ENCODE measurements at regions not wholly inside any gene's neighbourhood (a gene's known extent, or its start where the extent isn't known, plus 50 kb on each side); places are given as distances from the start of the nearest gene placed in this dataset.

DNA sequence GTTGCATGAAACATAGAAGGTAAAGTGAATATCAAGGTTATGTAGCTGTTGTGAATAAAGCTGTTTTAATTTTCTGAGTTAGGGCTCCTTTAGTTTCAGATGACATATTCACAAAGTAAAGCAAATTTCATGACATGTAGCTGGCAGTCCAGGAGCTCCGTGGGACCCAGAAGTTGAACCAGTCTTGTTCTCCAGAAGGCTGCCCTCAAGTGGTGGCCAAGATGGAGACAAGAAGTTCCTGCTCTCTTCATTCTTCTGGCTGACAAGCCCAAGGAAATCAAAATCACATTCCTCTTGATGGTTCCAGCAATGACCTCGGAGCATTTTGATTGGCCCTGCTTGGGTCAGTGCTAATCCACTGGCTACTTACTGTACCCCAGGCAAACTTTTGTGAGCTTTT is 128.7 kb downstream of the LIG4 start:
- TF ChIP-seq, protein P1, sequence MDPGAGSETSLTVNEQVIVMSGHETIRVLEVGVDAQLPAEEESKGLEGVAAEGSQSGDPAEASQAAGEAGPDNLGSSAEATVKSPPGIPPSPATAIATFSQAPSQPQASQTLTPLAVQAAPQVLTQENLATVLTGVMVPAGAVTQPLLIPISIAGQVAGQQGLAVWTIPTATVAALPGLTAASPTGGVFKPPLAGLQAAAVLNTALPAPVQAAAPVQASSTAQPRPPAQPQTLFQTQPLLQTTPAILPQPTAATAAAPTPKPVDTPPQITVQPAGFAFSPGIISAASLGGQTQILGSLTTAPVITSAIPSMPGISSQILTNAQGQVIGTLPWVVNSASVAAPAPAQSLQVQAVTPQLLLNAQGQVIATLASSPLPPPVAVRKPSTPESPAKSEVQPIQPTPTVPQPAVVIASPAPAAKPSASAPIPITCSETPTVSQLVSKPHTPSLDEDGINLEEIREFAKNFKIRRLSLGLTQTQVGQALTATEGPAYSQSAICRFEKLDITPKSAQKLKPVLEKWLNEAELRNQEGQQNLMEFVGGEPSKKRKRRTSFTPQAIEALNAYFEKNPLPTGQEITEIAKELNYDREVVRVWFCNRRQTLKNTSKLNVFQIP (CRISPR knock-in tag; IDR thresholded peaks at IDR 0.05; ENCODE audit: borderline replicate concordance, low read depth) = no peak
- no peak for TF ChIP-seq ZNF70 (CRISPR knock-in tag; IDR thresholded peaks at IDR 0.05)
- TF ChIP-seq, protein P2, sequence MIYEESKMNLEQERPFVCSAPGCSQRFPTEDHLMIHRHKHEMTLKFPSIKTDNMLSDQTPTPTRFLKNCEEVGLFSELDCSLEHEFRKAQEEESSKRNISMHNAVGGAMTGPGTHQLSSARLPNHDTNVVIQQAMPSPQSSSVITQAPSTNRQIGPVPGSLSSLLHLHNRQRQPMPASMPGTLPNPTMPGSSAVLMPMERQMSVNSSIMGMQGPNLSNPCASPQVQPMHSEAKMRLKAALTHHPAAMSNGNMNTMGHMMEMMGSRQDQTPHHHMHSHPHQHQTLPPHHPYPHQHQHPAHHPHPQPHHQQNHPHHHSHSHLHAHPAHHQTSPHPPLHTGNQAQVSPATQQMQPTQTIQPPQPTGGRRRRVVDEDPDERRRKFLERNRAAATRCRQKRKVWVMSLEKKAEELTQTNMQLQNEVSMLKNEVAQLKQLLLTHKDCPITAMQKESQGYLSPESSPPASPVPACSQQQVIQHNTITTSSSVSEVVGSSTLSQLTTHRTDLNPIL (CRISPR knock-in tag; IDR thresholded peaks at IDR 0.05; ENCODE audit: low read depth) = no peak
- no peak for ATAC-seq

DNA sequence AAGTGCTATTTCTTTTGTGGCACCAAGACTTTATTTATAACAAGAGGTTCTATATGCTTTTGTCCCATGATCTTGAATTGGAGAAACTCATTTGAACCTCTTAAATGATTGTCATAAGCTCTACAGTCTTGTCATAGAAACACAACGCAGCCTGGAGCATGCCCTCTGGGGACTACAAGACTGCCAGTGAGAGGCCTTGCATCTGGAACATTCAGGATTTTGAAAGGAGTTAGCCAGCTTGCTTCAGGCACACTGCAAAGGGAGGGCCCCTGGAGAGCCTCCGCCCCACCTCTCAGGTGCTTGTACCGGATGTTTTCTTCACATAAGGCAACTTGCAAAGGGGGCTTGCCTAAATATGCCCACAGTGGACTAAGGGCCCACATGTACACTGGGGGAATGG is 130.5 kb downstream of the LIG4 start:
- ATAC-seq = no peak
- TF ChIP-seq TCF4 (CRISPR knock-in tag; IDR thresholded peaks at IDR 0.05; ENCODE audit: borderline replicate concordance) (no peak), ISL1 (CRISPR knock-in tag; IDR thresholded peaks at IDR 0.05) (no peak), ZFP3 (CRISPR knock-in tag; IDR thresholded peaks at IDR 0.05) (no peak), ZC3H10 (CRISPR knock-in tag; IDR thresholded peaks at IDR 0.05) (no peak), ZNF70 (CRISPR knock-in tag; IDR thresholded peaks at IDR 0.05) (no peak), OSR1 (CRISPR knock-in tag; IDR thresholded peaks at IDR 0.05) (no peak), GLIS3 (CRISPR knock-in tag; IDR thresholded peaks at IDR 0.05) (no peak), ZNF565 (CRISPR knock-in tag; conservative IDR thresholded peaks at IDR 0.05; ENCODE audit: low read depth) (no peak), RARB (CRISPR knock-in tag; IDR thresholded peaks at IDR 0.05) (no peak), CSDC2 (CRISPR knock-in tag; IDR thresholded peaks at IDR 0.05) (no peak), BACH2 (CRISPR knock-in tag; IDR thresholded peaks at IDR 0.05; ENCODE audit: borderline replicate concordance) (no peak), PPARA (CRISPR knock-in tag; IDR thresholded peaks at IDR 0.05; ENCODE audit: borderline replicate concordance) (no peak)
- TF ChIP-seq, protein P3, sequence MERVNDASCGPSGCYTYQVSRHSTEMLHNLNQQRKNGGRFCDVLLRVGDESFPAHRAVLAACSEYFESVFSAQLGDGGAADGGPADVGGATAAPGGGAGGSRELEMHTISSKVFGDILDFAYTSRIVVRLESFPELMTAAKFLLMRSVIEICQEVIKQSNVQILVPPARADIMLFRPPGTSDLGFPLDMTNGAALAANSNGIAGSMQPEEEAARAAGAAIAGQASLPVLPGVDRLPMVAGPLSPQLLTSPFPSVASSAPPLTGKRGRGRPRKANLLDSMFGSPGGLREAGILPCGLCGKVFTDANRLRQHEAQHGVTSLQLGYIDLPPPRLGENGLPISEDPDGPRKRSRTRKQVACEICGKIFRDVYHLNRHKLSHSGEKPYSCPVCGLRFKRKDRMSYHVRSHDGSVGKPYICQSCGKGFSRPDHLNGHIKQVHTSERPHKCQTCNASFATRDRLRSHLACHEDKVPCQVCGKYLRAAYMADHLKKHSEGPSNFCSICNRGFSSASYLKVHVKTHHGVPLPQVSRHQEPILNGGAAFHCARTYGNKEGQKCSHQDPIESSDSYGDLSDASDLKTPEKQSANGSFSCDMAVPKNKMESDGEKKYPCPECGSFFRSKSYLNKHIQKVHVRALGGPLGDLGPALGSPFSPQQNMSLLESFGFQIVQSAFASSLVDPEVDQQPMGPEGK (CRISPR knock-in tag; IDR thresholded peaks at IDR 0.05; ENCODE audit: borderline replicate concordance) = no peak
- TF ChIP-seq, protein P2 (CRISPR knock-in tag; IDR thresholded peaks at IDR 0.05; ENCODE audit: low read depth) = no peak
- TF ChIP-seq, protein P1 (CRISPR knock-in tag; IDR thresholded peaks at IDR 0.05; ENCODE audit: borderline replicate concordance, low read depth) = no peak

DNA sequence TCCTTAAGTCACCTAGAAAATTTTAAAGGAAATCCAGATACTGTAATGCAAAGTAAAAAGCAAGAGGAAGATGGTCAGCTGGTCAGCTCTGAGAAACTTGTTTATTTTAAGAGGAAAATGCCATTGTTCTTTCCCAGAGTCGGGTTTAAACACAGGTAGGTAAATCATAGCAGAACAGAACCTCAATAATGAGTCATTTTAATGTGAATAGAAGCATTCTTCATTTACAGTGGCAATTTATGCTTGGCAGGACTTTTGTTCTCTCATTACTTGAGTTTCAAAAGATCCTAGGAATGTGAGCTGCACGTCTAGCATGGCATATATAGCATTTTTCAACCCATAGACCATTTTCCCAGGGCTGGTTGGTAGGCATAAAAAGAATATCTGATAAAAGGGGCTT is 132.3 kb downstream of the LIG4 start:
- no peak for TF ChIP-seq ZNF70 (CRISPR knock-in tag; IDR thresholded peaks at IDR 0.05)
- peak; percentile 62 for TF ChIP-seq ISL1 (CRISPR knock-in tag; IDR thresholded peaks at IDR 0.05)
- TF ChIP-seq PPARA (CRISPR knock-in tag; IDR thresholded peaks at IDR 0.05; ENCODE audit: borderline replicate concordance) = no peak
- no peak for TF ChIP-seq CSDC2 (CRISPR knock-in tag; IDR thresholded peaks at IDR 0.05)
- ATAC-seq = no peak

DNA sequence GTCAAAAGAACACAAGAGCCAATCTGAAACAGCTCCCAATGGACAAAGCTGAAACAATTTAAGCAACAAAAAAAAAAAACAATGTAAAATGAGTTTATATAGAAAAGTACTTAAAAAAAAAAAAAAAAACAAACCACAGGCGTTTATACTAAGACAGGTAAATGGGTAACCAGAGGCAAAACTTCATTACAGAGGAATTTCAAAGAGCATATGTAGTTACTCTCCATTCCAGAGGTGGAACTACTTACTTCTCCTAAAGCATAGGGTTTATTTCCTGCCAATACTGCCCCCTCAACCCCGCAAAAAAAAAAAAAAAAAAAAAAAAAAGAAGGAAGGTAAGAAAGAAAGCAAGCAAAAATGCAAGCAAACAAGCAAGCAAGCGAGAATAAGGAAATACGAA is 132.9 kb downstream of the LIG4 start:
- no peak for ATAC-seq
- TF ChIP-seq GLIS3 (CRISPR knock-in tag; IDR thresholded peaks at IDR 0.05) = no peak
- no peak for TF ChIP-seq BACH2 (CRISPR knock-in tag; IDR thresholded peaks at IDR 0.05; ENCODE audit: borderline replicate concordance)
- TF ChIP-seq ZC3H10 (CRISPR knock-in tag; IDR thresholded peaks at IDR 0.05) = no peak
- no peak for TF ChIP-seq SNAI2 (CRISPR knock-in tag; IDR thresholded peaks at IDR 0.05)
- no peak for TF ChIP-seq ZNF8 (CRISPR knock-in tag; IDR thresholded peaks at IDR 0.05)
- TF ChIP-seq, protein P4, sequence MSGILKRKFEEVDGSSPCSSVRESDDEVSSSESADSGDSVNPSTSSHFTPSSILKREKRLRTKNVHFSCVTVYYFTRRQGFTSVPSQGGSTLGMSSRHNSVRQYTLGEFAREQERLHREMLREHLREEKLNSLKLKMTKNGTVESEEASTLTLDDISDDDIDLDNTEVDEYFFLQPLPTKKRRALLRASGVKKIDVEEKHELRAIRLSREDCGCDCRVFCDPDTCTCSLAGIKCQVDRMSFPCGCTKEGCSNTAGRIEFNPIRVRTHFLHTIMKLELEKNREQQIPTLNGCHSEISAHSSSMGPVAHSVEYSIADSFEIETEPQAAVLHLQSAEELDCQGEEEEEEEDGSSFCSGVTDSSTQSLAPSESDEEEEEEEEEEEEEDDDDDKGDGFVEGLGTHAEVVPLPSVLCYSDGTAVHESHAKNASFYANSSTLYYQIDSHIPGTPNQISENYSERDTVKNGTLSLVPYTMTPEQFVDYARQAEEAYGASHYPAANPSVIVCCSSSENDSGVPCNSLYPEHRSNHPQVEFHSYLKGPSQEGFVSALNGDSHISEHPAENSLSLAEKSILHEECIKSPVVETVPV (CRISPR knock-in tag; IDR thresholded peaks at IDR 0.05) = no peak
- TF ChIP-seq, protein P5, sequence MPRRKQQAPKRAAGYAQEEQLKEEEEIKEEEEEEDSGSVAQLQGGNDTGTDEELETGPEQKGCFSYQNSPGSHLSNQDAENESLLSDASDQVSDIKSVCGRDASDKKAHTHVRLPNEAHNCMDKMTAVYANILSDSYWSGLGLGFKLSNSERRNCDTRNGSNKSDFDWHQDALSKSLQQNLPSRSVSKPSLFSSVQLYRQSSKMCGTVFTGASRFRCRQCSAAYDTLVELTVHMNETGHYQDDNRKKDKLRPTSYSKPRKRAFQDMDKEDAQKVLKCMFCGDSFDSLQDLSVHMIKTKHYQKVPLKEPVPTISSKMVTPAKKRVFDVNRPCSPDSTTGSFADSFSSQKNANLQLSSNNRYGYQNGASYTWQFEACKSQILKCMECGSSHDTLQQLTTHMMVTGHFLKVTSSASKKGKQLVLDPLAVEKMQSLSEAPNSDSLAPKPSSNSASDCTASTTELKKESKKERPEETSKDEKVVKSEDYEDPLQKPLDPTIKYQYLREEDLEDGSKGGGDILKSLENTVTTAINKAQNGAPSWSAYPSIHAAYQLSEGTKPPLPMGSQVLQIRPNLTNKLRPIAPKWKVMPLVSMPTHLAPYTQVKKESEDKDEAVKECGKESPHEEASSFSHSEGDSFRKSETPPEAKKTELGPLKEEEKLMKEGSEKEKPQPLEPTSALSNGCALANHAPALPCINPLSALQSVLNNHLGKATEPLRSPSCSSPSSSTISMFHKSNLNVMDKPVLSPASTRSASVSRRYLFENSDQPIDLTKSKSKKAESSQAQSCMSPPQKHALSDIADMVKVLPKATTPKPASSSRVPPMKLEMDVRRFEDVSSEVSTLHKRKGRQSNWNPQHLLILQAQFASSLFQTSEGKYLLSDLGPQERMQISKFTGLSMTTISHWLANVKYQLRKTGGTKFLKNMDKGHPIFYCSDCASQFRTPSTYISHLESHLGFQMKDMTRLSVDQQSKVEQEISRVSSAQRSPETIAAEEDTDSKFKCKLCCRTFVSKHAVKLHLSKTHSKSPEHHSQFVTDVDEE (CRISPR knock-in tag; IDR thresholded peaks at IDR 0.05) = no peak
- TF ChIP-seq ISL1 (CRISPR knock-in tag; IDR thresholded peaks at IDR 0.05) = no peak
- TF ChIP-seq ZFP3 (CRISPR knock-in tag; IDR thresholded peaks at IDR 0.05) = no peak
- TF ChIP-seq ZFP30 (CRISPR knock-in tag; IDR thresholded peaks at IDR 0.05) = no peak
- TF ChIP-seq PPARA (CRISPR knock-in tag; IDR thresholded peaks at IDR 0.05; ENCODE audit: borderline replicate concordance) = no peak
- TF ChIP-seq, protein P3 (CRISPR knock-in tag; IDR thresholded peaks at IDR 0.05; ENCODE audit: borderline replicate concordance) = no peak
- TF ChIP-seq TOX (CRISPR knock-in tag; IDR thresholded peaks at IDR 0.05; ENCODE audit: borderline replicate concordance) = no peak
- no peak for TF ChIP-seq ESRRG (CRISPR knock-in tag; IDR thresholded peaks at IDR 0.05)
